ENCODE measurements at regions not wholly inside any gene's neighbourhood (a gene's known extent, or its start where the extent isn't known, plus 50 kb on each side); places are given as distances from the start of the nearest gene placed in this dataset.
A peak's percentile ranks its signal among the peaks of the same experiment; 100 is the strongest.

GRCh38 chr4:184273166-184274147 is 55.8 kb upstream of the ENPP6 start:
- H2AK5ac ChIP-seq (ENCODE audit: low read depth, low read length): no peak overlapping the region
- peak overlapping the region; percentile 48 for H2AK9ac ChIP-seq (replicated peaks; ENCODE audit: low read depth, low read length, poor library complexity)
- intact Hi-C loops (cut with micrococcal nuclease) (no loop called here), dilution Hi-C loops (cut with HindIII; ENCODE audit: low sequenced_read_pairs, unreplicated experiment) (no loop called here), in situ Hi-C loops (cut with MboI; ENCODE audit: low sequenced_read_pairs) (no loop called here)
- peak overlapping the region; percentile 35; the same call in 1 of the 2 replicates for H2BK120ac ChIP-seq (ENCODE audit: low read depth, low read length)
- H2BK15ac ChIP-seq (ENCODE audit: low read depth, low read length): peak overlapping the region; percentile 9; the same call in 1 of the 3 replicates
- no peak overlapping the region for H3K4me3 ChIP-seq (ENCODE audit: insufficient read depth, low read depth, low read length)
- peak overlapping the region; percentile 20; the same call in 1 of the 2 replicates for H3K18ac ChIP-seq (ENCODE audit: low read depth, low read length)
- no peaks in the 10 kb centered on the region; the same call in 1 of the 2 replicates for H3K9me3 ChIP-seq (ENCODE audit: control insufficient read depth, insufficient read depth, low read length)
- no peaks in the 10 kb centered on the region for H3K27me3 ChIP-seq (ENCODE audit: control insufficient read depth, insufficient read depth, low read length)
- DNase-seq (no peak), ATAC-seq (ENCODE audit: low read depth) (no peak)
- 80% methylated on average over 8 of the region's 17 CpGs; no CpG with 5 or more reads in 1 of the 2 experiments for WGBS, 2 experiments (ENCODE audit: extremely low coverage in 2 of 2, insufficient read length in 1 of 2)
- H3K79me1 ChIP-seq (ENCODE audit: low read depth in 1 of 2, low read length in 2 of 2): no peaks in the 10 kb centered on the region
- H2AFZ ChIP-seq (replicated peaks; ENCODE audit: low read length, poor library complexity): peak overlapping the region; percentile 34
- H3K4me2 ChIP-seq (ENCODE audit: low read depth, low read length): no peak overlapping the region
- H4K5ac ChIP-seq (ENCODE audit: low read depth, low read length): peak overlapping the region; percentile 30; the same call in 1 of the 2 replicates
- POLR2A ChIA-PET (ENCODE audit: unreplicated experiment): no interaction called here
- CTCF ChIA-PET: interaction anchor here (0.6 to 1.1 kb wide), 2 partner anchors 9 to 10 kb away, joined by 3 to 5 read pairs; no protein-coding TSS in a partner anchor
- no peaks in the 10 kb centered on the region for H3K9me1 ChIP-seq (ENCODE audit: insufficient read depth, low read length)
- H3K56ac ChIP-seq (ENCODE audit: extremely low read depth, insufficient read depth, low read length): no peak overlapping the region
- H4K20me1 ChIP-seq (ENCODE audit: insufficient read depth, low read length): no peaks in the 10 kb centered on the region
- BruUV-seq (replicated peaks): no TSS peak
- H3K4me1 ChIP-seq (ENCODE audit: control insufficient read depth, insufficient read depth, low read length): peaks cover 11% of the 10 kb centered on the region
- no peak overlapping the region for H3K14ac ChIP-seq (replicated peaks; ENCODE audit: low read depth, low read length)
- peak overlapping the region; percentile 24; the same call in 1 of the 2 replicates for H4K91ac ChIP-seq (ENCODE audit: insufficient read depth, low read depth, low read length)
- H2BK20ac ChIP-seq (ENCODE audit: low read depth, low read length): no peak overlapping the region; the same call in 1 of the 2 replicates
- H3K9ac ChIP-seq (ENCODE audit: low read depth, low read length): no peak overlapping the region
- H3K23ac ChIP-seq (ENCODE audit: low read depth, low read length): no peak overlapping the region
- H2BK5ac ChIP-seq (ENCODE audit: low read depth, low read length, poor library complexity, severe bottlenecking): no peak overlapping the region
- 0 out of 2 replicates have a peak overlapping the region, but pooled peaks have one; percentile 40 for H3K27ac ChIP-seq (ENCODE audit: insufficient read depth, low read length)
- 0 out of 2 replicates have a peak overlapping the region, but pooled peaks have one; percentile 7 for H3K4ac ChIP-seq (ENCODE audit: low read depth, low read length)
- H4K8ac ChIP-seq (ENCODE audit: low read depth in 2 of 2, low read length in 2 of 2): no peak overlapping the region; a peak in 1 of 4 replicates
- no peaks in the 10 kb centered on the region for H3K36me3 ChIP-seq (ENCODE audit: control insufficient read depth, insufficient read depth, low read length)
- TF ChIP-seq BHLHE40 (IDR thresholded peaks at IDR 0.05; ENCODE audit: low read depth, low read length) (no peak), CHD1 (IDR thresholded peaks at IDR 0.05; ENCODE audit: low read depth, low read length) (no peak), FOS (IDR thresholded peaks at IDR 0.05; ENCODE audit: low read depth, low read length) (no peak), RCOR1 (IDR thresholded peaks at IDR 0.05; ENCODE audit: insufficient replicate concordance, low read length) (no peak), RAD21 (IDR thresholded peaks at IDR 0.05; ENCODE audit: low read length) (no peak), RFX5 (IDR thresholded peaks at IDR 0.05; ENCODE audit: low read depth, low read length) (no peak), CTCF (conservative IDR thresholded peaks at IDR 0.05; ENCODE audit: low read depth, low read length) (no peak), MAZ (IDR thresholded peaks at IDR 0.05; ENCODE audit: borderline replicate concordance, low read depth, low read length) (no peak), SMC3 (IDR thresholded peaks at IDR 0.05; ENCODE audit: low read depth, low read length) (no peak), MAFK (IDR thresholded peaks at IDR 0.05; ENCODE audit: low read depth, low read length) (no peak), CEBPB (IDR thresholded peaks at IDR 0.05; ENCODE audit: low read depth, low read length) (no peak), ELK1 (IDR thresholded peaks at IDR 0.05; ENCODE audit: borderline replicate concordance, low read depth, low read length) (no peak), USF2 (IDR thresholded peaks at IDR 0.05; ENCODE audit: low read depth, low read length) (no peak)

Data from IMR-90 (cell line).